ENCODE measurements at regions not wholly inside any gene's neighbourhood (a gene's known extent, or its start where the extent isn't known, plus 50 kb on each side); places are given as distances from the start of the nearest gene placed in this dataset.

DNA sequence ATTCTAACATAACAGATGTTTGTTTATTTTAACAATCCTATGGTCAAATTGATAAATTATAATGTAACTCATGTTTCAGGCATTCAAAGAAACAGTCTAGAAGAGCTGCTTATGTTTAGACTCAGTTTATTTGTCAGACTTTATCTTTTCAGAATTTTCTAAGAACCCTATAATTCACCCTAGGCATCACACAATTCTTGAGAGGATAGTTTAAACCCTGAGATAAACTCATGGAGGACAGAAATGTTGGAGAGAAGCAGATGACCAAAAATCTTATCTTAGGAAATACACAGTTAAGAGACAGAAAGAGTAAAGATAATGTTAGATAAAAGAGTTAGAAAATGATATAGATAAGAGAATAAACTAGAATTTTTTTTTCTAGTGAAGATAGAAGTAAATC lies 1185.7 kb upstream of the SLC10A2 start:
- Histone ChIP-seq H3K36me3 (no peaks in the 10 kb centered on the region), H3K4me3 (no peak overlapping the region), H3K9me3 (no peaks in the 10 kb centered on the region), H3K4me1 (no peaks in the 10 kb centered on the region), H3K27me3 (no peaks in the 10 kb centered on the region), H3K27ac (no peak overlapping the region)
- TF ChIP-seq CTCF (IDR thresholded peaks at IDR 0.05), result no peak
- no peak for TF ChIP-seq POLR2A (IDR thresholded peaks at IDR 0.05)
- TF ChIP-seq POLR2AphosphoS5 (IDR thresholded peaks at IDR 0.05), result no peak
- TF ChIP-seq EP300 (IDR thresholded peaks at IDR 0.05), result no peak
- intact Hi-C loops (cut with DNase I), result no loop called here
- DNase-seq, result no peak

GRCh38 chr13:104246955-104247354 lies 1180.7 kb upstream of the SLC10A2 start:
- no peak overlapping the region for H3K27ac ChIP-seq
- TF ChIP-seq POLR2A (IDR thresholded peaks at IDR 0.05) (no peak), CTCF (IDR thresholded peaks at IDR 0.05) (no peak), POLR2AphosphoS5 (IDR thresholded peaks at IDR 0.05) (no peak), EP300 (IDR thresholded peaks at IDR 0.05) (no peak)
- H3K9me3 ChIP-seq, result no peaks in the 10 kb centered on the region
- intact Hi-C loops (cut with DNase I), result no loop called here
- no peak overlapping the region for H3K4me3 ChIP-seq
- no peak for DNase-seq
- H3K27me3 ChIP-seq, result no peaks in the 10 kb centered on the region
- no peaks in the 10 kb centered on the region for H3K4me1 ChIP-seq
- H3K36me3 ChIP-seq, result no peaks in the 10 kb centered on the region

- no peaks in the 10 kb centered on the region for H3K27me3 ChIP-seq
- H3K4me3 ChIP-seq, result no peak overlapping the region
- TF ChIP-seq POLR2AphosphoS5 (IDR thresholded peaks at IDR 0.05) (no peak), CTCF (IDR thresholded peaks at IDR 0.05) (no peak), EP300 (IDR thresholded peaks at IDR 0.05) (no peak), POLR2A (IDR thresholded peaks at IDR 0.05) (no peak)
- H3K27ac ChIP-seq, result no peak overlapping the region
- DNase-seq, result no peak
- 88 to 93% methylated on average over 6 of the region's 6 CpGs for WGBS, 2 donors
- H3K9me3 ChIP-seq, result no peaks in the 10 kb centered on the region
- H3K36me3 ChIP-seq, result no peaks in the 10 kb centered on the region
- no peaks in the 10 kb centered on the region for H3K4me1 ChIP-seq
- intact Hi-C loops (cut with DNase I), result no loop called here
These were observed 1140.3 kb upstream of the SLC10A2 start for GRCh38 chr13:104206450-104207044.

GRCh38 chr13:104204177-104204576 lies 1138.0 kb upstream of the SLC10A2 start:
- H3K4me1 ChIP-seq, result no peaks in the 10 kb centered on the region
- H3K9me3 ChIP-seq, result no peaks in the 10 kb centered on the region
- no peak overlapping the region for H3K4me3 ChIP-seq
- TF ChIP-seq POLR2A (IDR thresholded peaks at IDR 0.05) (no peak), EP300 (IDR thresholded peaks at IDR 0.05) (no peak), CTCF (IDR thresholded peaks at IDR 0.05) (no peak), POLR2AphosphoS5 (IDR thresholded peaks at IDR 0.05) (no peak)
- no peaks in the 10 kb centered on the region for H3K27me3 ChIP-seq
- no peak for DNase-seq
- H3K36me3 ChIP-seq, result no peaks in the 10 kb centered on the region
- no peak overlapping the region for H3K27ac ChIP-seq
- 69 to 78% methylated on average over 2 of the region's 2 CpGs for WGBS, 2 donors
- intact Hi-C loops (cut with DNase I), result no loop called here

DNA sequence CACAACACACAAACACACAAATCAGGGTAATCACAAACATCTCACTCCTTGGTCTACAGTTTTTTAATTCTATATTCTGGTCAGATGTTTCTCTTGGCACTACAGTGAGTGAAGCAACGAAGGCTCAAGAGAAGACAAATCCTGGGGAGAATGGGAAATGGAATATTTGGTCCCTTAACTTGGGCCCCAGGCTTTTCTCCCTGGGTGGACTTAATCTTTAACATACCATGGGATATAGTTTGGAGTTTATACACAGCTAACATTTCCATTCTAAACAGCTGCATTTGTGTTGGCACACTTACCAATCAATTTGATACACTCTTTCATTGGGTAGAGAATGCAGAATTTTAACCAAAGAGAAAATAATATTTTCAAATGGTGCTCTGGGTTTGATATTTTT lies 1132.6 kb upstream of the SLC10A2 start:
- intact Hi-C loops (cut with DNase I), result no loop called here
- no peaks in the 10 kb centered on the region for H3K4me1 ChIP-seq
- H3K36me3 ChIP-seq, result no peaks in the 10 kb centered on the region
- no peak overlapping the region for H3K27ac ChIP-seq
- 32 to 67% methylated on average over 1 of the region's 1 CpG for WGBS, 2 donors
- no peak overlapping the region for H3K4me3 ChIP-seq
- DNase-seq, result no peak
- H3K9me3 ChIP-seq, result no peaks in the 10 kb centered on the region
- no peaks in the 10 kb centered on the region for H3K27me3 ChIP-seq
- TF ChIP-seq POLR2A (IDR thresholded peaks at IDR 0.05) (no peak), EP300 (IDR thresholded peaks at IDR 0.05) (no peak), CTCF (IDR thresholded peaks at IDR 0.05) (no peak), POLR2AphosphoS5 (IDR thresholded peaks at IDR 0.05) (no peak)
